Fibroblast of lung (primary cell): ENCODE measurements at regions not wholly inside any gene's neighbourhood (a gene's known extent, or its start where the extent isn't known, plus 50 kb on each side); places are given as distances from the start of the nearest gene placed in this dataset.

Source experiments
- DNase-seq, 2 donors: peaks; one replicate each; pipeline versions ENCODE4 v3.0.0 to v3.0.0-alpha.2; 2010; ENCODE audit warnings: low read depth in 2 of 2
- H2AFZ ChIP-seq: 2 replicates; pipeline ENCODE4 v1.5.1; 2012; ENCODE audit warnings: low read length, control low read depth, inconsistent platforms
- H3K27ac ChIP-seq: 2 replicates; pipeline ENCODE4 v1.5.1; 2011; ENCODE audit warnings: low read length, control low read depth; ENCODE audit not compliant: insufficient read depth
- H3K27me3 ChIP-seq: 2 replicates; pipeline ENCODE4 v1.5.1; 2011; ENCODE audit warnings: mild to moderate bottlenecking, low read length; ENCODE audit not compliant: control insufficient read depth, insufficient read depth
- H3K36me3 ChIP-seq: 2 replicates; pipeline ENCODE4 v1.5.1; 2011; ENCODE audit warnings: low read length; ENCODE audit not compliant: control insufficient read depth, insufficient read depth
- H3K4me1 ChIP-seq: 2 replicates; pipeline ENCODE4 v1.5.1; 2011; ENCODE audit warnings: low read length; ENCODE audit not compliant: control insufficient read depth, insufficient read depth; ENCODE audit errors: extremely low read depth
- H3K4me2 ChIP-seq: 2 replicates; pipeline ENCODE4 v1.5.1; 2011; ENCODE audit warnings: low read length, control low read depth; ENCODE audit not compliant: insufficient read depth; ENCODE audit errors: extremely low read depth
- H3K4me3 ChIP-seq, 4 experiments: fragments of 200-600 bp in 1 of 4; sonication (generic) in 1 of 4; replicated peaks in 1 of 4; 2 replicates each; pipeline ENCODE4 v1.5.1; 2011 to 2016; ENCODE audit warnings: low read length in 4 of 4, low read depth in 3 of 4, mild to moderate bottlenecking in 3 of 4, control low read depth in 2 of 4, inconsistent platforms in 1 of 4, mixed read lengths in 1 of 4; ENCODE audit not compliant: insufficient read depth in 1 of 4; ENCODE audit errors: control extremely low read depth in 1 of 4
- H3K79me2 ChIP-seq: 2 replicates; pipeline ENCODE4 v1.5.1; 2012; ENCODE audit warnings: mild to moderate bottlenecking, low read length, inconsistent platforms; ENCODE audit not compliant: control insufficient read depth, insufficient read depth
- H3K9ac ChIP-seq: 2 replicates; pipeline ENCODE4 v1.5.1; 2011; ENCODE audit warnings: mild to moderate bottlenecking, low read length, control low read depth; ENCODE audit not compliant: insufficient read depth
- H3K9me3 ChIP-seq: 2 replicates; pipeline ENCODE4 v1.5.1; 2012; ENCODE audit warnings: low read depth, low read length; ENCODE audit not compliant: control insufficient read depth, insufficient read depth
- H4K20me1 ChIP-seq: 2 replicates; pipeline ENCODE4 v1.5.1; 2011; ENCODE audit warnings: low read length; ENCODE audit not compliant: control insufficient read depth, insufficient read depth; ENCODE audit errors: extremely low read depth
- CTCF ChIP-seq, 2 donors: IDR thresholded peaks in 1 of 2; conservative IDR thresholded peaks in 1 of 2; 1 replicate in 1 of 2; 2 replicates in 1 of 2; pipeline ENCODE4 v1.5.1; 2011 to 2012; ENCODE audit warnings: low read length in 2 of 2, control low read depth in 1 of 2, inconsistent platforms in 1 of 2, low read depth in 1 of 2, mild to moderate bottlenecking in 1 of 2
- EZH2 ChIP-seq: IDR thresholded peaks from 2 replicates; pipeline ENCODE4 v1.5.1; 2012; ENCODE audit warnings: low read length, control low read depth, mild to moderate bottlenecking; ENCODE audit errors: missing control alignments

GRCh38 chr5:121319292-121319691, 532.4 kb upstream of the FTMT start:
- no peak overlapping the region for H3K4me3 ChIP-seq
- no peaks in the 10 kb centered on the region for H3K79me2 ChIP-seq
- no peak overlapping the region for H2AFZ ChIP-seq
- H3K27ac ChIP-seq: no peak overlapping the region
- H3K9ac ChIP-seq: no peak overlapping the region
- DNase-seq: no peak
- no peaks in the 10 kb centered on the region for H3K27me3 ChIP-seq
- no peaks in the 10 kb centered on the region for H3K36me3 ChIP-seq
- TF ChIP-seq CTCF (conservative IDR thresholded peaks at IDR 0.05 in 1 of 2, IDR thresholded peaks at IDR 0.05 in 1 of 2; ENCODE audit: low read depth in 1 of 2, low read length in 2 of 2) (no peak), EZH2 (no peak)
- H3K4me1 ChIP-seq: no peaks in the 10 kb centered on the region
- H3K9me3 ChIP-seq: no peaks in the 10 kb centered on the region
- no peak overlapping the region for H3K4me2 ChIP-seq
- H4K20me1 ChIP-seq: no peaks in the 10 kb centered on the region

- Histone ChIP-seq H3K9me3 (no peaks in the 10 kb centered on the region), H3K9ac (no peak overlapping the region), H3K4me1 (no peaks in the 10 kb centered on the region), H3K4me3 (no peak overlapping the region), H3K27me3 (no peaks in the 10 kb centered on the region), H3K4me2 (no peak overlapping the region), H3K79me2 (no peaks in the 10 kb centered on the region), H2AFZ (no peak overlapping the region), H3K36me3 (no peaks in the 10 kb centered on the region), H4K20me1 (no peaks in the 10 kb centered on the region), H3K27ac (no peak overlapping the region)
- DNase-seq: peak in 1 of 2 donors; percentile 38
- TF ChIP-seq EZH2 (no peak), CTCF (conservative IDR thresholded peaks at IDR 0.05 in 1 of 2, IDR thresholded peaks at IDR 0.05 in 1 of 2; ENCODE audit: low read depth in 1 of 2, low read length in 2 of 2) (no peak)
Observed at GRCh38 chr5:121325930-121326329, 525.8 kb upstream of the FTMT start.

DNA sequence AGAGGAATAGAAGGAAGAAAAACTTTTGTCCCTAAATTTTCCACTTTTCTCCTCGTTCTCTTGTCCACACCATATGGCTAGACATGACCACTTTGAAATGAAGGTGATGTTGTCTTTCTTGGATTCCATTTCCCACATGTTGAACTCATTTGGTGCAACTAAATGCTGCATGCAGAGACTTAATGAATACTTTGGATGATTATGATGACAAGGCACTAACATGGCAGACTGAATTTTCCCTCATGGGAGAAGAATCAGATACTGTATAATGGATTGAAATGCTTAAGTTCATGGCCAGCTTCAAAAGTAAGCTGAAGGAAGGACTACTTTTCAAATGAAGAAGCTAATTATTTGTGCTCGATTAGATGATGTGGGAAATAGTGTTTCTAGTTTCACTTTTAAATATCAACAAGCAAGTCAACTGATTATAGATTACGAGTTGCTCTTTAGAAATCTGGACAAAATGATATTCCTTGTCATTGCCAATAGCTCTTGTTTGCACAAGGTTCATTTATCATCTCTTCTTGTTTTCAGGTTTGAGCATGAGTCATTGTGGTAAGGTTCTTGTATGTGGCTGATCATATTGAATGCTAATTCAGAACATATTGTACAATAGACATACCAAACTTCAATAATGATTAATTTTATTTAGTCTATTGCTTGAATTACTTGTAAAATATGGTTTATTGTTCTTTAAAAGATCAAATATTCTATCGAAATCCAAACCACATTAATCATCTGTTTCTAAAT, 501.3 kb upstream of the FTMT start:
- peak; percentile 28 to 55 for DNase-seq
- Histone ChIP-seq H4K20me1 (no peaks in the 10 kb centered on the region), H2AFZ (no peak overlapping the region), H3K36me3 (no peaks in the 10 kb centered on the region), H3K4me2 (no peak overlapping the region), H3K27ac (no peak overlapping the region), H3K9me3 (no peaks in the 10 kb centered on the region), H3K79me2 (no peaks in the 10 kb centered on the region), H3K9ac (no peak overlapping the region), H3K4me3 (no peak overlapping the region), H3K27me3 (no peaks in the 10 kb centered on the region), H3K4me1 (no peaks in the 10 kb centered on the region)
- TF ChIP-seq CTCF (conservative IDR thresholded peaks at IDR 0.05 in 1 of 2, IDR thresholded peaks at IDR 0.05 in 1 of 2; ENCODE audit: low read depth in 1 of 2, low read length in 2 of 2) (no peak), EZH2 (no peak)
